ENCODE measurements at regions not wholly inside any gene's neighbourhood (a gene's known extent, or its start where the extent isn't known, plus 50 kb on each side); places are given as distances from the start of the nearest gene placed in this dataset.

- no peak for TF ChIP-seq EZH2 (IDR thresholded peaks at IDR 0.05; ENCODE audit: borderline replicate concordance, low read depth, low read length, poor library complexity, severe bottlenecking)
- intact Hi-C loops (cut with micrococcal nuclease; ENCODE audit: unreplicated experiment): no loop called here
- H3K27me3 ChIP-seq (replicated peaks; ENCODE audit: insufficient read depth, low read depth, low read length, poor library complexity): no peaks in the 10 kb centered on the region
- DNase-seq (ENCODE audit: low spot score): no peak
- H3K4me3 ChIP-seq (ENCODE audit: low read depth, low read length, poor library complexity, severe bottlenecking): no peak overlapping the region
- POLR2A ChIA-PET (ENCODE audit: low non-redundant PET): no interaction called here
- no TSS peak for BruUV-seq (replicated peaks)
- no peaks in the 10 kb centered on the region for H3K9me3 ChIP-seq (ENCODE audit: low read depth, low read length, poor library complexity, severe bottlenecking)
- CTCF ChIA-PET: no interaction called here
- H3K36me3 ChIP-seq (ENCODE audit: insufficient read depth, low read length, poor library complexity, severe bottlenecking): no peaks in the 10 kb centered on the region
- no peak overlapping the region for H3K27ac ChIP-seq (ENCODE audit: low read depth, low read length, poor library complexity, severe bottlenecking)
- H3K4me1 ChIP-seq (ENCODE audit: insufficient read depth, low read length, poor library complexity, severe bottlenecking): no peaks in the 10 kb centered on the region
These were observed 197.1 kb downstream of the BTG1 start for GRCh38 chr12:91948504-91948903.

GRCh38 chr12:91947459-91947858 is 198.2 kb downstream of the BTG1 start:
- CTCF ChIA-PET: no interaction called here
- POLR2A ChIA-PET (ENCODE audit: low non-redundant PET): no interaction called here
- no TSS peak for BruUV-seq (replicated peaks)
- intact Hi-C loops (cut with micrococcal nuclease; ENCODE audit: unreplicated experiment): no loop called here
- Histone ChIP-seq H3K4me1 (ENCODE audit: insufficient read depth, low read length, poor library complexity, severe bottlenecking) (no peaks in the 10 kb centered on the region), H3K9me3 (ENCODE audit: low read depth, low read length, poor library complexity, severe bottlenecking) (no peaks in the 10 kb centered on the region), H3K4me3 (ENCODE audit: low read depth, low read length, poor library complexity, severe bottlenecking) (no peak overlapping the region), H3K27ac (ENCODE audit: low read depth, low read length, poor library complexity, severe bottlenecking) (no peak overlapping the region), H3K36me3 (ENCODE audit: insufficient read depth, low read length, poor library complexity, severe bottlenecking) (no peaks in the 10 kb centered on the region), H3K27me3 (replicated peaks; ENCODE audit: insufficient read depth, low read depth, low read length, poor library complexity) (no peaks in the 10 kb centered on the region)
- TF ChIP-seq EZH2 (IDR thresholded peaks at IDR 0.05; ENCODE audit: borderline replicate concordance, low read depth, low read length, poor library complexity, severe bottlenecking) (no peak), CTCF (conservative IDR thresholded peaks at IDR 0.05; ENCODE audit: low read depth, low read length) (no peak)
- DNase-seq (ENCODE audit: low spot score): no peak

- POLR2A ChIA-PET (ENCODE audit: low non-redundant PET): no interaction called here
- no peak for DNase-seq (ENCODE audit: low spot score)
- Histone ChIP-seq H3K4me1 (ENCODE audit: insufficient read depth, low read length, poor library complexity, severe bottlenecking) (no peaks in the 10 kb centered on the region), H3K4me3 (ENCODE audit: low read depth, low read length, poor library complexity, severe bottlenecking) (no peak overlapping the region), H3K36me3 (ENCODE audit: insufficient read depth, low read length, poor library complexity, severe bottlenecking) (no peaks in the 10 kb centered on the region), H3K27ac (ENCODE audit: low read depth, low read length, poor library complexity, severe bottlenecking) (no peak overlapping the region), H3K9me3 (ENCODE audit: low read depth, low read length, poor library complexity, severe bottlenecking) (no peaks in the 10 kb centered on the region), H3K27me3 (replicated peaks; ENCODE audit: insufficient read depth, low read depth, low read length, poor library complexity) (no peaks in the 10 kb centered on the region)
- CTCF ChIA-PET: no interaction called here
- no TSS peak for BruUV-seq (replicated peaks)
- intact Hi-C loops (cut with micrococcal nuclease; ENCODE audit: unreplicated experiment): no loop called here
- TF ChIP-seq EZH2 (IDR thresholded peaks at IDR 0.05; ENCODE audit: borderline replicate concordance, low read depth, low read length, poor library complexity, severe bottlenecking): no peak
- no peak for TF ChIP-seq CTCF (conservative IDR thresholded peaks at IDR 0.05; ENCODE audit: low read depth, low read length)
These were observed 201.0 kb downstream of the BTG1 start for GRCh38 chr12:91944637-91945036.

GRCh38 chr12:91940826-91941570 is 204.6 kb downstream of the BTG1 start:
- no peak for DNase-seq (ENCODE audit: low spot score)
- POLR2A ChIA-PET (ENCODE audit: low non-redundant PET): no interaction called here
- no peak overlapping the region for H3K27ac ChIP-seq (ENCODE audit: low read depth, low read length, poor library complexity, severe bottlenecking)
- no peak for TF ChIP-seq EZH2 (IDR thresholded peaks at IDR 0.05; ENCODE audit: borderline replicate concordance, low read depth, low read length, poor library complexity, severe bottlenecking)
- no peak for TF ChIP-seq CTCF (conservative IDR thresholded peaks at IDR 0.05; ENCODE audit: low read depth, low read length)
- no peaks in the 10 kb centered on the region for H3K4me1 ChIP-seq (ENCODE audit: insufficient read depth, low read length, poor library complexity, severe bottlenecking)
- H3K4me3 ChIP-seq (ENCODE audit: low read depth, low read length, poor library complexity, severe bottlenecking): no peak overlapping the region
- CTCF ChIA-PET: no interaction called here
- intact Hi-C loops (cut with micrococcal nuclease; ENCODE audit: unreplicated experiment): no loop called here
- H3K36me3 ChIP-seq (ENCODE audit: insufficient read depth, low read length, poor library complexity, severe bottlenecking): no peaks in the 10 kb centered on the region
- H3K27me3 ChIP-seq (replicated peaks; ENCODE audit: insufficient read depth, low read depth, low read length, poor library complexity): no peaks in the 10 kb centered on the region
- BruUV-seq (replicated peaks): no TSS peak
- H3K9me3 ChIP-seq (ENCODE audit: low read depth, low read length, poor library complexity, severe bottlenecking): no peaks in the 10 kb centered on the region

Data from A673 (cell line).